Ectodermal cell (in vitro differentiated cells): ENCODE measurements at regions not wholly inside any gene's neighbourhood (a gene's known extent, or its start where the extent isn't known, plus 50 kb on each side); places are given as distances from the start of the nearest gene placed in this dataset.
"Not testable (repeated sequence)": the region's sequence is repeated elsewhere in the genome, so short reads cannot be mapped to it uniquely, and the experiment has no call there.

ENCODE experiments used
- H3K27ac ChIP-seq: 2 replicates; pipeline ENCODE4 v1.7.0; 2013; ENCODE audit warnings: mild to moderate bottlenecking, low read depth, low read length; ENCODE audit not compliant: insufficient read depth, poor library complexity, severe bottlenecking
- H3K27me3 ChIP-seq: 2 replicates; pipeline ENCODE4 v1.7.0; 2013; ENCODE audit warnings: mild to moderate bottlenecking, low read length; ENCODE audit not compliant: insufficient read depth, control insufficient read depth, poor library complexity, severe bottlenecking
- H3K36me3 ChIP-seq: one replicate; pipeline ENCODE4 v1.7.0; 2013; ENCODE audit warnings: low read length; ENCODE audit not compliant: control insufficient read depth, insufficient read depth
- H3K4me1 ChIP-seq: one replicate; pipeline ENCODE4 v1.7.0; 2013; ENCODE audit warnings: low read length; ENCODE audit not compliant: control insufficient read depth, insufficient read depth
- H3K4me3 ChIP-seq: 2 replicates; pipeline ENCODE4 v1.7.0; 2013; ENCODE audit warnings: low read depth, low read length, control low read depth; ENCODE audit not compliant: insufficient read depth
- H3K9me3 ChIP-seq: 2 replicates; pipeline ENCODE4 v1.7.0; 2013; ENCODE audit warnings: mild to moderate bottlenecking, low read length, moderate library complexity; ENCODE audit not compliant: control insufficient read depth
- WGBS, 2 experiments: methylation state at CpG; one replicate each; pipeline ENCODE4 v1.1.7; 2013; ENCODE audit warnings: missing lambda C conversion rate in 2 of 2; 5-methylcytosine and 5-hydroxymethylcytosine counted together

DNA sequence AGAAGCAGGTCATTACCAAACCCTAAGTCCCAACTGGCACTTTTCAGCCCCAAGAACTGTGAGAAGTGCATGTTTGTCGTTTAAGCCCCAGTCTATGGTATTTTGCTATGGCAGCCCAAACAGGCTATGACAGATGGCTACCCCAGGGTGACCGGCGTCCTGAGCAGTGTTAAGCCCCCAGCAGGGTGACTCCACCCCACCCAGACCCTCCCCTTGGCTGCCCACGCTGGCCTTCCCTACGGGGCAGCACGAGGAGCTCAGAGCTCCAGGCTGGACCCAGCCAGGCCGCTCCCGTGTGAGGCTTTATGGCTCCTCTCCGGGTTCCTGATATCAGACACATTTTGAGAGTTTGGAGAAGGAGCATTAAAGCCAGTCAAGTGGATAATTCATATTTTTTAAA is 684.0 kb downstream of the PTPRU start:
- 84 to 90% methylated on average over 9 of the region's 9 CpGs for WGBS, 2 experiments
- H3K9me3 ChIP-seq = no peaks in the 10 kb centered on the region
- no peak overlapping the region for H3K27ac ChIP-seq
- H3K36me3 ChIP-seq = no peaks in the 10 kb centered on the region
- H3K4me1 ChIP-seq = no peaks in the 10 kb centered on the region
- no peak overlapping the region for H3K4me3 ChIP-seq
- H3K27me3 ChIP-seq = no peaks in the 10 kb centered on the region

DNA sequence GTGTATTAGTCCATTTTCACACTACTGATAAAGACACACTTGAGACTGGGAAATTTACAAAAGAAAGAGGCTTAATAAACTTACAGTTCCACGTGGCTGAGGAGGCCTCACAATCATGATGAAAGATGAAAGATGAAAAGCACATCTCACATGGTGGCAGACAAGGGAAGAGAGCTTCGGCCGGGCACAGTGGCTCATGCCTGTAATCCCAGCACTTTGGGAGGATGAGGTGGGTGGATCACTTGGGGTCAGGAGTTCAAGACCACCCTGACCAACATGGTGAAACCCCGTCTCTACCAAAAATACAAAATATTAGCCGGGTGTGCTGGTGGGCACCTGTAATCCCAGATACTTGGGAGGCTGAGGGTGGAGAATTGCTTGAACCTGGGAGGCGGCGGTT is 682.7 kb downstream of the PTPRU start:
- not testable (repeated sequence) for H3K36me3 ChIP-seq
- WGBS, 2 experiments = 88% methylated on average over 7 of the region's 7 CpGs

DNA sequence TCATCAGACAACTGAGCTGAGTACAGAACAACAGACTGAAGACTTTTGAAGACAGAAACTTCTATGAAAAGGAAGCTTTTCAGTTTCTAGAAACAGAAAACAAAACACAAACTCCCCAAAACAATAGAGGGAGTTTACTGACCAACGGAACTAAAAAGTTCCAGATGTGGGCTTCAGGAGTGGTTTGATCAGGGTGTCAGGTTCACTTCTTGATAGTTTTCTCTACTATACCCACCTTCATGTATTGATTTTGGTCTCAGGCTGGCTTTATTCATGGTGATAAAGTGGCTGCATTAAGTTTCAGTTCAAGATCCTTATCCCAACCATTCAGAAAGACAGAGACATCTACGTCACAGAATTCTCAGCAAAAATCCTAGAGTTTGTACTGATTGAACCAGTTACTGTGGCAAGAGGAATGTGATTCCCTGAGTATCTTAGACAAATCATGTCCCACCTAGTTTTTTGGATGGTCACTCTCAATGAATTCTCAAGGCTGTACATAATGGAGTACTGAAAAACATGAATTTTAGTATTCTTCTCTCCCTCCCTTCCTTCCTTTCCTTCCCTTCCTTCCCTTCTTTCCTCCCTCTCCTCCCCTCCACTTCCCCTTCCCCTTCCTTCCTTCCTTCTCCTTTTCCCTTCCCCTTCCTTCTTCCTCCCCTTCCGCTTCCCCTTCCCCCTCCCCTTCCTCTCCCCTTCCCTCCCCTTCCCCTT is 680.5 kb downstream of the PTPRU start:
- Histone ChIP-seq H3K4me3 (no peak overlapping the region), H3K36me3 (no peaks in the 10 kb centered on the region), H3K9me3 (no peaks in the 10 kb centered on the region), H3K27ac (no peak overlapping the region), H3K27me3 (no peaks in the 10 kb centered on the region), H3K4me1 (peaks cover 6% of the 10 kb centered on the region)
- WGBS, 2 experiments = 76 to 90% methylated on average over 3 of the region's 3 CpGs

More for the DNA sequence above, 682.7 kb downstream of the PTPRU start:
- H3K27me3 ChIP-seq, H3K4me3 ChIP-seq, H3K9me3 ChIP-seq, H3K27ac ChIP-seq, H3K4me1 ChIP-seq: not testable (repeated sequence)

DNA sequence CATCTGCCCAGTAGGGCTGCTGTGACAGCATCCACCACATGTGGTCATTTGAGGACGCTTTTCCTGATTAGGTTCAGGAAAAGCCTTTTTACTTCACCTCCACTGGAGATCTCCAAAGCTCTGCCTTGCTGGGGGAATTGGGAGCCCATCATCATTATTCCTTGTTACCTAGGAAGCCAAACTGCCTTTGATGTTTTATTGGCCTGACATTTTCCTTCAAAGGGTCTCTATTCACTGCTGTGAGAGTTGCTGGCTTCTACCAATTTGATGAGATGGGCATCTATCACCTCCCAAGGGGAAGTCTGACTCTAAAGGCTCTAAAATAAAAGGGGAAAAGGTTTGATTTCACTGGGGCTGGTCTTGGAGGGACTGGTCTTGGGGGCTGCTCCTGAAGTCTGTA is 678.6 kb downstream of the PTPRU start:
- Histone ChIP-seq H3K27me3 (no peaks in the 10 kb centered on the region), H3K4me3 (no peak overlapping the region), H3K27ac (no peak overlapping the region), H3K9me3 (no peaks in the 10 kb centered on the region), H3K36me3 (no peaks in the 10 kb centered on the region), H3K4me1 (peaks cover 6% of the 10 kb centered on the region)
- WGBS, 2 experiments = 0% methylated on average over 1 of the region's 1 CpG

DNA sequence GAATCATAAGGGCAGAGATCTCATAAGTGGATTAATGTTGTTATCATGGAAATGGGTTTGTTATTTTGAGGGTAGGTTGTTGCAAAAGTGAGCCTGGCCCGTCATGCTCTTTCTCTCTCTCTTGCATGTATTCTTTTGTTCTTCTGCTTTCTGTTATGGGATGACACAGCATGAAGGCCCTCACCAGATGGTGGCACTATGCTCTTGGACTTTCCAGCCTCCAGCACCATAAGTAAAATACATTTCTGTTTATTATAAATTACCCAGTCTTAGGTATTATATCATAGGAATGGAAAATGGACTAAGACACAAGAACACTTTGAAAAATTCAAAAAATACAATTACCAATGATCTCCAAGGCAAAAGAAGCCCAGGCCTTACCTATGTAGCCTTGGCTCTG is 676.1 kb downstream of the PTPRU start:
- no peaks in the 10 kb centered on the region for H3K9me3 ChIP-seq
- H3K4me1 ChIP-seq = peaks cover 6% of the 10 kb centered on the region
- H3K27me3 ChIP-seq = no peaks in the 10 kb centered on the region
- no peaks in the 10 kb centered on the region for H3K36me3 ChIP-seq
- no peak overlapping the region for H3K4me3 ChIP-seq
- no peak overlapping the region for H3K27ac ChIP-seq
- 60 to 69% methylated on average over 1 of the region's 1 CpG for WGBS, 2 experiments

DNA sequence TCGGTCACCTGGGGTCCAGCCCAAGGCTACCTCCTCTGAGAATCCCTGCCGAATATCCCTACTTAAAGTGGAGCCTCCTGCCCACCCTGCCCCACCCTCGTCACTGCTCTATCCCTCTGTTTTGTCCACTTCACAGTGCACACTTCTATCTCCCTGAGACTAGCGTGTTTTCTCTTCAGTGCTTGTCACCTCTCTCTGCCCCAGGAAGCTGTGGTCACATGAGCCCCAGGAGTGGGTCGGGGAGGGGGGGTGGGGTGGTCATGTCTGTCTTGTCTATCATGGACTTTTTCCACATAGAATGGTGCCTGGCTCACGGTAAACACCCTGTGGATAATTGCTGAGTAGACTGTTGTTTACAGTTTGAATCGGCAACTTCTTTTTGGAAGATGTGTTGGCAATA is 673.6 kb downstream of the PTPRU start:
- peaks cover 3% of the 10 kb centered on the region for H3K4me1 ChIP-seq
- H3K4me3 ChIP-seq = no peak overlapping the region
- no peaks in the 10 kb centered on the region for H3K27me3 ChIP-seq
- H3K27ac ChIP-seq = no peak overlapping the region
- no peaks in the 10 kb centered on the region for H3K9me3 ChIP-seq
- H3K36me3 ChIP-seq = no peaks in the 10 kb centered on the region
- 84 to 89% methylated on average over 7 of the region's 7 CpGs for WGBS, 2 experiments

DNA sequence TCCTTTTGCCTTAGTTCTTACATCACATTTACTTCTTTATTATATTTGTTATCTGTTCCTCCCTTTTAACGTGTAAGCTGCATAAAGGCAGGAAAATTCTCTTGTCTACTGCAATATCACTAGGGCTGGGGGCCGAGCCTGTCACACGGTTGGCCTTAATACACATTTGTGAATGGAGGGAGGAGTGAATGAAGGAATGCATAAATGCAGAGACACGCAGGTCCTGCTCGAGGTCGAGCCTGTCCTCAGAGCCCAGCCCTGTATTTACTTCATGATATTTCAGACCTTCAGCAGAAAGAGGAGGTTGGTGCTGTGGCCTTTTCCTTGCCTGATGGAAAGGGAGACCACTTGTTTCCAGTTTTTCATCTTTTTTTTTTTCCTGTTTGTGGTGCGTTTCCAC is 671.3 kb downstream of the PTPRU start:
- Histone ChIP-seq H3K27me3 (no peaks in the 10 kb centered on the region), H3K9me3 (no peaks in the 10 kb centered on the region), H3K4me1 (no peaks in the 10 kb centered on the region), H3K36me3 (no peaks in the 10 kb centered on the region), H3K4me3 (no peak overlapping the region), H3K27ac (no peak overlapping the region)
- 88 to 89% methylated on average over 7 of the region's 7 CpGs for WGBS, 2 experiments

DNA sequence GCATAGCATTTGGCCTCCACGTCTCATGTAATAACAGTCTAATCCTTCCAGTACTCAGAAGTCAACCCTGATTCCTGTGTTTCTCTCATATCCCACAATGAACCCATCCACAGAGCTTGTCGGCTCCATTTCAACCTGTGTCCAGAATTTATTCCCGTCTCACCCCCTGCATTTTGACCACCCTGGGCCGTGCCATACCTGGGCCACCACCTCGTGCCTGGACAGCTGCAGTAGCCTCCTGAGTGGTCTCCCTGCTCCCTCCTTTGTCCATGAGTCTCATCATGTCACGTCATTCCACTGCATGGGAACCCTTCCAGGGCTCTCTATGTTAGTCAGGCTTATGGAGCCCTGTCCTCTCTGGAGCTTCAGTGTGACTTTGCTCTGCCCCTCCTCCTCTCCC is 670.6 kb downstream of the PTPRU start:
- Histone ChIP-seq H3K4me3 (no peak overlapping the region), H3K27ac (no peak overlapping the region), H3K9me3 (no peaks in the 10 kb centered on the region), H3K36me3 (no peaks in the 10 kb centered on the region), H3K27me3 (no peaks in the 10 kb centered on the region), H3K4me1 (no peaks in the 10 kb centered on the region)
- 93 to 96% methylated on average over 6 of the region's 6 CpGs for WGBS, 2 experiments

DNA sequence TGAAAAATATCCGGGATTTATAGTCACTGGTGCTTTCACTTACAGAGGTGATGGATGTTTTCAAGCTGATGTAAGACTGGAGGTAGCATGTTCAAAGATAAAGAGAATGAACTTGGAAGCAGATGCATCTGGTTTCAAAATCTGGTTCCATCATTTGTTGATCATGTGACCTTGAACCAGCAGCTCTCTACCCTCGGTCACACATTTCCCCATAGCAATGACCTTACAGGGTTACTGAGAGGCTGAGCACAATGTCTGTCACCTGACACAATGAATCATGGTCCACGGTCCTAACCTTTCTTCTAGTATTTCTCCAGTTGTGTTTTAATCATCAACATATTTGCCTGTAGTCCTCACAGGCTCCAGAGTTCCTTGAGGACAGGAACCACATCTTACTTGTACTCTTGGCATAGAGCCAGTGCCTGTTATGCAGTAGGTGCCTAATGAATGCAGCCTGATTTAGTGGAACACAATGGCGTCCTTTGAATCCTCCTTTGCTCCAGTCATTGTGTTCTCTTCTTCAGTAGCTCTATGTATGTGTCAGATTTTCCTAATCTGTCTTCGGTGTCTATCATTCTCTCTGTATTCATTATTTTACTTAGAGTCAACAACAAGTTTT is 667.3 kb downstream of the PTPRU start:
- H3K27me3 ChIP-seq = no peaks in the 10 kb centered on the region
- H3K4me1 ChIP-seq = peaks cover 6% of the 10 kb centered on the region
- 93 to 94% methylated on average over 4 to 5 of the region's 5 CpGs for WGBS, 2 experiments
- no peaks in the 10 kb centered on the region for H3K9me3 ChIP-seq
- H3K36me3 ChIP-seq = no peaks in the 10 kb centered on the region
- no peak overlapping the region for H3K27ac ChIP-seq
- H3K4me3 ChIP-seq = no peak overlapping the region

DNA sequence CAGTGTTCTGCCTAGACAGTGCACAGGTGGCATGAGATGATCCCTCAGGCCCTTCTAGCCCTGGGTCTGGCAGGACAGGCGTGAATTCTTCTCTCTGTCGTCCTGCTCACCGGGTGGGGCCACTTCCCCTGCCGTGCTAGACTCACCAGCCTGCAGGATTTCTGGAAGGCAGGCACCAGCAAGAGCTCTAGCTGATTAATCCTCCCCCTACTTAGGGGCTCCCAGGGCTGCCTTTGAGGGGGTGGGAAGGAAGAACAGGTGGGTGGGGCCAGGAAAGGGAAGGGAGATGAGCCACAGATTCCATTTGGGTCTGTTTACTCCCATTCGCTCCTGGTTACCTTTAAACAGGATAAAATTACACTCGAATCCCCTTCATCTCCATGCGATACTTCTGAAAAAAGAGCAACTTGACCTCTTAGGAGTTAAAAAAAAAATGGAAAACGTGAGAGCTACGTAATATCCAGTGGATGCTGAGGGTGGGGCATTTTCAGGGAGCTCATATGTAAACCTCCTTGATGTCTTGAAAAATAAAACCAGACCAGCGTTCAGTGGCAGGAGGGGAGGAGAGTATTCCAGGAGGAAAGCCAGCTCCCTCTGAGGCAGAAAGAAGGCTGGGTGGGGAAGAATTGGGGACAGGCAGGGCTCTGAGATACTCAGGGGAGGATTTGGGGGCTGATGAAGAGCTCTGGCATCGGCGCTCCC is 665.5 kb downstream of the PTPRU start:
- Histone ChIP-seq H3K4me1 (peaks cover 6% of the 10 kb centered on the region), H3K9me3 (no peaks in the 10 kb centered on the region), H3K4me3 (no peak overlapping the region), H3K27me3 (no peaks in the 10 kb centered on the region), H3K27ac (no peak overlapping the region), H3K36me3 (no peaks in the 10 kb centered on the region)
- WGBS, 2 experiments = 38 to 47% methylated on average over 10 to 12 of the region's 12 CpGs
